ENCODE measurements at regions not wholly inside any gene's neighbourhood (a gene's known extent, or its start where the extent isn't known, plus 50 kb on each side); places are given as distances from the start of the nearest gene placed in this dataset.

- TF ChIP-seq CTCF (IDR thresholded peaks at IDR 0.05; ENCODE audit: low read length), result no peak
- no peak for TF ChIP-seq EZH2 (IDR thresholded peaks at IDR 0.05; ENCODE audit: borderline replicate concordance, low read length)
Observed at GRCh38 chr19:30116984-30117555, 175.0 kb downstream of the URI1 start.
